Activated naive CD8-positive, alpha-beta T cell treated with anti-CD3 and anti-CD28 coated beads, Interleukin-2, amount 50 U/mL, for 24 hours (primary cell): ENCODE measurements at regions not wholly inside any gene's neighbourhood (a gene's known extent, or its start where the extent isn't known, plus 50 kb on each side); places are given as distances from the start of the nearest gene placed in this dataset.

Experiments
- ATAC-seq: fragments of 150-1000 bp; cut with Tn5 transposase; one replicate; pipeline ENCODE4 v1.10.0; 2021
- DNase-seq: peaks from one replicate; pipeline ENCODE4 v3.0.0; 2021
- H3K27ac Mint-ChIP-seq: one replicate; pipeline ENCODE4 v1.8.0; 2021; ENCODE audit warnings: mild to moderate bottlenecking, mixed read lengths
- H3K27me3 Mint-ChIP-seq: one replicate; pipeline ENCODE4 v1.8.0; 2021; ENCODE audit warnings: mixed read lengths
- H3K36me3 Mint-ChIP-seq: one replicate; pipeline ENCODE4 v1.8.0; 2021; ENCODE audit warnings: low read depth, mixed read lengths
- H3K4me1 Mint-ChIP-seq: one replicate; pipeline ENCODE4 v1.8.0; 2021; ENCODE audit warnings: mixed read lengths
- H3K4me3 Mint-ChIP-seq: one replicate; pipeline ENCODE4 v1.8.0; 2021; ENCODE audit warnings: mild to moderate bottlenecking, moderate library complexity, mixed read lengths
- H3K9me3 Mint-ChIP-seq: one replicate; pipeline ENCODE4 v1.8.0; 2021; ENCODE audit warnings: mixed read lengths

DNA sequence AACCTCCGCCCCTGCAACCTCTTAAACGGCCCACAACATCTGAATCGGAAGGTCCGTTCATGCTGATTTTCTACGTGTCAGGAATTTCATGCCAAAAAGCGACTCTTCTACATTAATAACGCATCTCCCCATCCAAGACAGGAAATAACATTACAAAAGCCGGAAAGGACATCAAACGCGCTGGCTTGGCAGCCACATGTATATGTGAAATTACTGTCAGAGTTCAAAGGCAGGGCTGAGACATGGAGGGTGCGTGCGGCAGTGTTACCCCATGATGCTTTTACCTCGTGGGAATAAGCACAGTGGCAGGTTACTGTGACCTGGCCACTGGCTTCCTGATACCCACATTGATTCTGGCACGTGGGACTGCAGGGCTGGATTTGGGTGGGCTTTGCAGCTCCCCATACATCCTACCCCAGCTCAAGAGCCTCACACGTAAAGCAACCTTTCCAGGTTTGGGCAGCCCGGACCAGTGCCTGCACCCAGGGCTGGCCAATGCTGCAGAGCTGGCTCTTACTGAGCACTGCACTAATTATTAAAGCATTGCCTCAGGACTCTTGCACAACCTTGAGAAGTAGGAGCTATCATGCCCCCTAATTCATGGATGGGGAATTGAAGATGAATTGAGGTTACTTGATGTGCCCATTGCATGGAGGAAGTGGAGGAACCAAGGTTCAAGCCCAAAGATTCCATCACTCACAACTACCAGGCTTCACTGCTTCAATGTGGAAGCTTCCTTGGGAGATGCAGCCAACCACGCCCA, 120.6 kb upstream of the FOXF1 start:
- no peak for ATAC-seq
- no peak overlapping the region for H3K4me3 Mint-ChIP-seq
- DNase-seq = no peak
- H3K27ac Mint-ChIP-seq = no peak overlapping the region
- no peaks in the 10 kb centered on the region for H3K36me3 Mint-ChIP-seq
- peaks cover 9% of the 10 kb centered on the region for H3K27me3 Mint-ChIP-seq
- H3K9me3 Mint-ChIP-seq = no peaks in the 10 kb centered on the region
- H3K4me1 Mint-ChIP-seq = peaks cover 2% of the 10 kb centered on the region

DNA sequence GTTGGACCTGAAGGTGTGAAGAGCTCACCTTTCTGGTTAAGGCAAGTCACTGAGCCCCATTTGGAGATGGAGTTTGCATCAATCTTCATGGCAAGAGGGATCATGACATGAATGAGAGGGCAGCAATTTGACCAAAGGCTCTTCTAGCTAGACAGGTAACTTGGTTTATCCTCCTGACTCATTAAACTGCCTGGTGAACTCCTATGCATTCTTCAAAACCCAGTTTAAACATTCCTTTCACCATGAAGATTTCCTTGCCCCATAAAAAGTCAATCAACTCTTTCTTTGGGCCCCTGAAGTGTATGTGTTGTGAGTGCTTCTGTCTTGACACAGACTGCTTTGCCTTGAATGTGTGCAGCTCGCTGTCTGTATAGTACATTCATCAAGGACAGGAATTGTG, 120.0 kb upstream of the FOXF1 start:
- DNase-seq = no peak
- no peak overlapping the region for H3K27ac Mint-ChIP-seq
- H3K4me1 Mint-ChIP-seq = peaks cover 2% of the 10 kb centered on the region
- H3K9me3 Mint-ChIP-seq = no peaks in the 10 kb centered on the region
- H3K4me3 Mint-ChIP-seq = no peak overlapping the region
- H3K36me3 Mint-ChIP-seq = no peaks in the 10 kb centered on the region
- no peak for ATAC-seq
- peaks cover 9% of the 10 kb centered on the region for H3K27me3 Mint-ChIP-seq

DNA sequence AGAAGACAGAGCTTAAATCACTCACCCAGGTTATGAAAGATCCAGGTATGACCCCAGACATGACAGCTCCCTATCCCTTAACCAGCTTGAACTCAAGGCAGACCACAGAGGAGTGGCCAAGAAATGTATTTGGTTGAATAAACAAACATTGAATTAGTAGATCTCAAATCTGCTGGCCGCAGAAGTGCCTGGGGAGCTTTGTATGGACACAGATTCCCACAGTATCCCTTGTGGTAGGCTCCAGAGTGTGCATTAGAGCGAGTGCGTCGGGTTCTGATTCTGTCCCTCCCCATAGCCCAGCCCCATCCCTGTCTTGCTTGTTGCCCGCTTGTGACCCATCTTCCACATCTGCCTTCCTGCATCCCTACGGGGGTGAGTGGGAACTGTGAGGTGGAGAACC, 118.8 kb upstream of the FOXF1 start:
- Mint-ChIP-seq H3K27me3 (peaks cover 6% of the 10 kb centered on the region), H3K4me1 (peaks cover 2% of the 10 kb centered on the region)

DNA sequence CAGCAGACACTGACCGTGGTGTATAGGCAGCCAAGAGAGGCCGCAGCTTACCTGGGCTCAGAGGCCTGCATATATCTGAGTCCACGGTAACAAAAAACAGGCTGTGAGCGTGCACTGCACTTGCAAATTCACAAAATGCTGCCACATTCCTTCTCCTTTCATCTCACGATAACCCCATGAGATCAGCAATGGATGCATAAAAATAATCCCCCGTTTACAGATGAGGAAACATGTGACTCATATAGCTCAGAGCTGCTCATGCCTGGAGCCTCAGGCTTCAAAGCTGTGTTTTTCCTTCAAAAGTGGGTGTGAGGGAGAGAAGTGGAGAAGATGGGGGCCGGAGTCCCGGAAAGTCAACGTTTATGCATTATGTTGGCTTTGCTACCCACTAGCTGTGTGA, 118.3 kb upstream of the FOXF1 start:
- Mint-ChIP-seq H3K27me3 (peaks cover 6% of the 10 kb centered on the region), H3K27ac (no peak overlapping the region), H3K36me3 (no peaks in the 10 kb centered on the region), H3K4me1 (peaks cover 2% of the 10 kb centered on the region), H3K9me3 (peaks cover under 1% of the 10 kb centered on the region), H3K4me3 (no peak overlapping the region)
- ATAC-seq (no peak), DNase-seq (no peak)

More for the DNA sequence above, 118.8 kb upstream of the FOXF1 start:
- DNase-seq (no peak), ATAC-seq (no peak)
- H3K27ac Mint-ChIP-seq = no peak overlapping the region
- H3K36me3 Mint-ChIP-seq = no peaks in the 10 kb centered on the region
- no peaks in the 10 kb centered on the region for H3K9me3 Mint-ChIP-seq
- no peak overlapping the region for H3K4me3 Mint-ChIP-seq

DNA sequence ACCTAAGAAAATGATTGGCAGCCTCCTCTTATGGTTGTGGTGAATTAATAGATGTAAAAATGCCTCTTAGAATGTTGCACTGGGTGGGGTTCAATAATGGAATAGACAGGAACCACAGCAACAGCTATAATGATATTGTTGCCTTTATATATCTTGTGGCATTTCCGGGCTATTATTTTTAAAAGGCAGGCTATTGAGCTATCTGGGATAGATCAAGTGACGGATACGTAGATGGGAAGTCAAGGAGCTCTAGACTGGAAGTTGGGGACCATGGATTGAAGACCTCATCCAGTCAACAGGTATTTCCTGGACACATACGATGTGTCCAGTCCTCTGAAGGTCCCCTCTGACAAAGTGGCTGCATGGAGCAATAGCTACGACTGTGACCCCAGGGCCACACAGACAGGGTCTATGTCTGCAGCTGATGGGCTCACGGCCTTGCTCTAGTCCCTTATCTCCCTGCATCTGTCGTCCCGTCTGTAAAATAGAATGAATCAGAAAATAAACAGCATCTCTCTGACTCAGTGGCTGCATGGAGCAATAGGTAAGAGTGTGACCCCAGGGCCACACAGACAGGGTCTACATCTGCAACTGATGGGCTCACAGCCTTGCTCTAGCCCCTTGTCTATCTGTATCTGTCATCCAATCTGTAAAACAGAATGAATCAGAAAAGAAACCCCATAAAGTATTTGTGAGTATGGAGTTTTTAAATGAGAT, 117.7 kb upstream of the FOXF1 start:
- Mint-ChIP-seq H3K27me3 (peaks cover 6% of the 10 kb centered on the region), H3K36me3 (no peaks in the 10 kb centered on the region), H3K9me3 (peaks cover 3% of the 10 kb centered on the region), H3K4me3 (no peak overlapping the region), H3K4me1 (peaks cover 2% of the 10 kb centered on the region), H3K27ac (no peak overlapping the region)
- no peak for ATAC-seq
- DNase-seq = no peak

DNA sequence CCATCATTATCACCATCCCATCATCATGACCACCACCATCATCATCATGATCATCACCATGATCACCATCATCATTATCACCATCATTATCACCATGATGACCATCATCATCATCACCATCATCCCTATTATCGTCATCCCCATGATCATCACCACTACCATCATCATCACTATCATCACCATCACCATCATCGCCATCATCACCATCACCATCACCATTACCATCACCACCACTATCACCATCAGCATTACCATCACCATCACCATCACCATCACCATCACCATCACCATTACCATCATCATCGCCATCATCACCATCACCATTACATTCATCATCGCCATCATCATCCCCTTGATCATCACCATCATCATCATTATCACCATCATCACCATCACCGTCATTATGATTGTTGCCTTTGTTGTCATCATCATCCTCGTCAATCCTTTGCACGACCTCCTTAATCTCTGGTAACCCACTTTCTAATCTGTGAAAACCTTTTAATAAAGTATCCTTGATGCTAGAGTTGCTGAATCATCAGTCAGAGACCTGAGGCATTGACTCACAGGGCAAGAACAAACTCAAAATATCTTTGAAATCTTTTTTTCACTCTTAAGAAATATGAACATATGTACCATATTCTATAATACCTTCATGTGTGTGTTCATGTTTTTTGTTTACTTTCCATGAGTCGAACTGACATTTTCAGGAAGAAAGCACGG, 116.3 kb upstream of the FOXF1 start:
- Mint-ChIP-seq H3K4me1 (no peaks in the 10 kb centered on the region), H3K27me3 (peaks cover 3% of the 10 kb centered on the region), H3K27ac (no peak overlapping the region), H3K4me3 (no peak overlapping the region), H3K9me3 (peaks cover 3% of the 10 kb centered on the region), H3K36me3 (no peaks in the 10 kb centered on the region)
- DNase-seq (no peak), ATAC-seq (no peak)

DNA sequence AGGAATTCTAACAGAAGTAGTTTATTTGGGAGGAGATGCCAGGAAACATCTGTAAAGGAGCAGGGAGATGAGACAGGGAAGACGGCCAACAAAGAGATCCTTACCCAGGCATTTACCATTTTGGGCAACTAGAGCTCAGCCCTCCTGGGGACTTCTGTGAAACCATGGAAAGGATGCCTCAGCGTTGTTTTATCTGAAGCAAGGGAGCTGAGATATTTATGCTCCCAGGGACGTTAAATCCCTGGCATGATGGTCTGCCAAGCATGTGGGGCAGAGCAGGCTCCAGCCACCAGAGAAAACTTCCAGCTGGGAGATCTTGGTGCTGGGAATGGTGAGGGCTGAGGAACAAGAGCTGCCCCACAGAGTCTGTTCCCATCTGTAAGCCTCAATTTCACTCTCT, 114.8 kb upstream of the FOXF1 start:
- Mint-ChIP-seq H3K4me3 (no peak overlapping the region), H3K4me1 (no peaks in the 10 kb centered on the region), H3K36me3 (no peaks in the 10 kb centered on the region), H3K9me3 (peaks cover 3% of the 10 kb centered on the region), H3K27ac (no peak overlapping the region), H3K27me3 (no peaks in the 10 kb centered on the region)
- DNase-seq = no peak
- no peak for ATAC-seq

DNA sequence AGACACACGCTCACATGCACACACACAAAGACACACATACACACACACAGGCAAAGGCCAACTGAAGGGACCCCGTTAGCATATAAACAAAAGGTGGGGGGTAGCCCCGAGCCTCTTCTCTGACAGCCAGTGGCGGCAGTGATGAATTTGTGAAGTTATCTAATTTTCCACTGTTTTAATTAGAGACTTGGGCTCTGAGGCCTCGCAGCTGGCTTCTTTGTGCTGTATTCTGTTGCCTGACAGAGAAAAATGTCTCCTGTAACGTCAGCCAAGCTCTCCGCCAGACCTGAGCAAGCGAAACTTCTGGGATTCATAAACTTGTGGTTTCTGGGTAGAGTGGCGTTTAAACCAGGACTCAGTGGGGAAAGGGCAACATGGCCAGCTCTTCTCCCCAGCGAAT, 113.9 kb upstream of the FOXF1 start:
- DNase-seq = no peak
- H3K9me3 Mint-ChIP-seq = peaks cover 3% of the 10 kb centered on the region
- no peak overlapping the region for H3K4me3 Mint-ChIP-seq
- no peaks in the 10 kb centered on the region for H3K27me3 Mint-ChIP-seq
- no peak overlapping the region for H3K27ac Mint-ChIP-seq
- ATAC-seq = no peak
- no peaks in the 10 kb centered on the region for H3K36me3 Mint-ChIP-seq
- no peaks in the 10 kb centered on the region for H3K4me1 Mint-ChIP-seq

DNA sequence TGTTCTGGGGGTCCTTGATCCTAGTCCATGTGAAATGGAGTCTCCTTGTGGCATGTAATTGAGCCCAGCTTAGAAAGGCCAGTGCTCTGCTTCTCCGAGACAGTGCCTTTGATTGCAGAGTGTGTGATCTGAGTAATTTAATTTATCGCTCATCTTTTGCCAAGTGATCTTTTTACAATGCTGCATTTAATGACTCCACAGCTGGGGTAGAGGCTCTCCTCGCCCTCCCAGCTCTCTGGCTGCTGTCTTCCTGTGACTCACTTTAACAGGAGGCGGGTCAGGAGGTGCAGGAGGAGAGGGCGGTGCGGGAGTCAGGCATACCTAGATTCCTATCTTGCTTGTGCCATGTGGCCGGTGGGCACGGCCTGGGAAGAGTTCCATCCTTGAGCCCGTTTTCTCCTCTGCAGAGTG, 113.4 kb upstream of the FOXF1 start:
- peaks cover 3% of the 10 kb centered on the region for H3K9me3 Mint-ChIP-seq
- no peak overlapping the region for H3K27ac Mint-ChIP-seq
- no peaks in the 10 kb centered on the region for H3K27me3 Mint-ChIP-seq
- ATAC-seq (no peak), DNase-seq (no peak)
- no peaks in the 10 kb centered on the region for H3K4me1 Mint-ChIP-seq
- no peaks in the 10 kb centered on the region for H3K36me3 Mint-ChIP-seq
- H3K4me3 Mint-ChIP-seq = no peak overlapping the region

DNA sequence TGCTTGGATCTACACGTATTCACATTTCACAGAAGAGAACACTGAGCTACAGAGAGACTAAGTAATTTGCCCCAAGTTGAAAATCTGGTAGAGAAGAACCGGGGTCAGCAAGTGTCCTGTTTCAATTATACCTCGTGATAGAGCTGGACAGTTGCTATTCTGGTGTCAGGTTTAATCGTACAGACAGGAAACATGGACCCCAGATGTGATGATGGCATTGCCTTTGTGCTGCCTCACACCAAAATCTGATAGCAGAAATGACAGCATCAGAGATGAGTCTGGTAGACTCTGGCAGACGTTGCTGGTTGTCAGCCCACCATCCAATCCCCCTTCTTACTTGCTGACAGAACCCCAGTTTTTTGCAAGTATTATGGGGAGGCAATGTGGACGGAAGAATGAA, 112.1 kb upstream of the FOXF1 start:
- ATAC-seq (no peak), DNase-seq (no peak)
- no peaks in the 10 kb centered on the region for H3K27me3 Mint-ChIP-seq
- no peaks in the 10 kb centered on the region for H3K36me3 Mint-ChIP-seq
- peaks cover 3% of the 10 kb centered on the region for H3K9me3 Mint-ChIP-seq
- H3K4me1 Mint-ChIP-seq = no peaks in the 10 kb centered on the region
- no peak overlapping the region for H3K27ac Mint-ChIP-seq
- H3K4me3 Mint-ChIP-seq = no peak overlapping the region

DNA sequence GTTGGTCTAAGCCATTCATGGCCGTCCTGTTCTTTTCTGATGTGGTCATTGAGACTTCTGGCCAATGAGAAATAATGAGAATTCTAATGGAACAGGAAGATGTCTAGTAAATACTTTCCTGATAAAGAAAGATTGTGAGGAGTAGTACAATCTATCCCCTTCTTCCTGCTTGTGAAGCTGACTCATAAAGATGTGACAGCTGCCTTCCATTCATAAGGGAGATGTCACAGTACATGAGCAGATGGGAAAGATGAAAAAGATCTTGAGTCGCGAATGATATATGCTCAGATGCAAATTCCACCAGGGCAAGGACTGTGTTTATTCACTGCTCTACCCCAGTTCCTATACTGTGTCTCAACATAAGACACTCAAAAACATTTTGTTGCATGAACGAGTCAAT, 111.7 kb upstream of the FOXF1 start:
- no peaks in the 10 kb centered on the region for H3K36me3 Mint-ChIP-seq
- DNase-seq (no peak), ATAC-seq (no peak)
- no peaks in the 10 kb centered on the region for H3K27me3 Mint-ChIP-seq
- H3K27ac Mint-ChIP-seq = no peak overlapping the region
- H3K4me1 Mint-ChIP-seq = no peaks in the 10 kb centered on the region
- peaks cover 3% of the 10 kb centered on the region for H3K9me3 Mint-ChIP-seq
- H3K4me3 Mint-ChIP-seq = no peak overlapping the region

DNA sequence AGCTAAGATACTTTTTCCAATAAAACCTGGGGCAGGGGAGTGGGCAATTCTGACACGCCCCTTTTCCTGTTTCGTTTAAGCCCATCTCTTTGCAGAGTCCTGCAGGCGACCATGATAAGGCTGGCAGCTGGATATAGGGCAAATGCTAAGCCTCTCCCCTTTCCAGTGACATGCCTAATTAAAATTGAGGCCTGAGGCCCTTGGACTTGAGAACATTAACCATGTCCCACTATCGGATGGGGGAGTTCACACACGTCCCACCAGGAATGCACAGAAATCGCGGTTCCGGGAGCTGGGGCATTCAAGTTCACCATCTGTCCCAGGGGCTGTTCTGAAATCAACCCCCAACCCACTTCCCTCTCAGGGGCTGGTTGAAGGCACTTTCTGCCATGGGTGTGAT, 109.2 kb upstream of the FOXF1 start:
- Mint-ChIP-seq H3K4me3 (no peak overlapping the region), H3K36me3 (no peaks in the 10 kb centered on the region), H3K9me3 (peaks cover 3% of the 10 kb centered on the region), H3K27ac (no peak overlapping the region), H3K27me3 (peaks cover 5% of the 10 kb centered on the region), H3K4me1 (no peaks in the 10 kb centered on the region)
- ATAC-seq = no peak
- DNase-seq = no peak

DNA sequence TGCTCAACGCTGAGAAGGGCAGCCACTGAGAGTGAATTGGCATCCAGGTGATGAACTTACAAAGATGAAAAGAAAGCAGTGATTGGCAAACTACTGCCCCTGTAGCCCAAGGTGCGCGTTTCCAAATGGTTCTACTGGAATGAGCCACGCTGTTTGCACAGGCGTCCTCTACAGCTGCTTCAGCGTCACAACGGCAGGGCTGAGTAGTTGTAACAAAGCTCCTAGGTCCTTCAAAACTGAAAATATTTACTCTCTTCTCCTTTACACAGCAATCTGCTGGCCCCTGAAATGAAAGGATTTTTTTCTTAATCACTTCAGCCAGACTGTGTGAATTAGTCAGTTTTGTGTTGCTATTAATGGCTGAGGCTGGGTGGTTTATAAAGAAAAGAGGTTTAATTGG, 107.2 kb upstream of the FOXF1 start:
- Mint-ChIP-seq H3K4me1 (no peaks in the 10 kb centered on the region), H3K27me3 (peaks cover 7% of the 10 kb centered on the region), H3K36me3 (no peaks in the 10 kb centered on the region), H3K27ac (no peak overlapping the region), H3K9me3 (no peaks in the 10 kb centered on the region), H3K4me3 (no peak overlapping the region)
- ATAC-seq (no peak), DNase-seq (no peak)

DNA sequence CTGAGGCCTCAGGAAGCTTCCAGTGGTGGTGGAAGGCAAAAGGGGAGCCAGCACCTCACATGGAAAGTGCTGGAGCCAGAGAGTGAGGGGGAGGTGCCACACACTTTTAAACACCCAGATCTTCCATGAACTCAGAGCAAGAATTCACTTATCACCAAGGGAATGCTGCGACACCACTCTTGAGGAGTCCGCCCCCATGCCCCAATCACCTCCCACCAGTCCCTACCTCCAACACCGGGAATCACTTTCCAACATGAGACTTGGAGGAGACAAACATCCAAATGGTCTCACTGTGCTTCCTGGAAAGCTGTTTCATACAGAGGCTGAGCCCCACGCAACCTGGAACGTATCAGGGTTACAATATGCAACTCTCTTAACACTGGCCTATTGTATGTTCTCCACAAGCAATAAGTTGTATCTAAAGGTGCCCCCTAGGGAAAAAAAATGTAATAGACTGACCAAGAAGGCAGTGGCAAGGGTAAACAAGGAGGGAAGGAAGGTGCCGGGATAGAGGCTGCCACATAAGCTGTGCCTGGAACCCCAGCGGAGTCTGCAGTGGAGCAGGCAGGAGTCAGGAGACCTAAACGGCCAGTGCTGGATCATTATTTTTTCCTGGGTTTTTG, 106.7 kb upstream of the FOXF1 start:
- H3K4me3 Mint-ChIP-seq = no peak overlapping the region
- no peak for DNase-seq
- no peaks in the 10 kb centered on the region for H3K36me3 Mint-ChIP-seq
- H3K27ac Mint-ChIP-seq = no peak overlapping the region
- H3K27me3 Mint-ChIP-seq = peaks cover 7% of the 10 kb centered on the region
- no peaks in the 10 kb centered on the region for H3K4me1 Mint-ChIP-seq
- H3K9me3 Mint-ChIP-seq = no peaks in the 10 kb centered on the region
- no peak for ATAC-seq

DNA sequence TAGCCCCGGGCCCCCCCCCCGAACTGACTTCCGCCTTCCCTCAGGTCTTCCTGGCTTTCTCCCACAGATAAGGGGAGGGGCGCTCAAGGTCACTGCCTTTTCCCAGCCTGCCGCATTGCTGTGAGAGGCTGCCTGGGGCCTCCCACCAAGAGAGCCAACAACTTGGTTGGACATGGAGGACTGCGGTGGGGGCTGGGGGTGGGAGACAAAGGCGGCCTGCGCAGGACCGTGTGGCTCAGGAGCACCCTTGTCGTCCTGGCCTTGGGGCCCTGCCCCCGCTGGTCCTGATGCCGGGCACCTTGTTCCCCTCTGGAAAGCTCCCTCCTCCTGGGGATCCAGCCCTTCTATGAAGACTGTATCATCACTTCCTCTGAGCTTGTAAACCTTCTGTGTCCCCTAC, 105.6 kb upstream of the FOXF1 start:
- no peaks in the 10 kb centered on the region for H3K4me1 Mint-ChIP-seq
- peaks cover 10% of the 10 kb centered on the region for H3K27me3 Mint-ChIP-seq
- no peak for ATAC-seq
- H3K4me3 Mint-ChIP-seq = no peak overlapping the region
- DNase-seq = no peak
- no peaks in the 10 kb centered on the region for H3K36me3 Mint-ChIP-seq
- no peaks in the 10 kb centered on the region for H3K9me3 Mint-ChIP-seq
- H3K27ac Mint-ChIP-seq = no peak overlapping the region
